CD14-positive monocyte (primary cell): ENCODE measurements at regions not wholly inside any gene's neighbourhood (a gene's known extent, or its start where the extent isn't known, plus 50 kb on each side); places are given as distances from the start of the nearest gene placed in this dataset.
A peak's percentile ranks its signal among the peaks of the same experiment; 100 is the strongest.

Experiments used
- DNase-seq, 3 donors: peaks; one replicate each; pipeline ENCODE4 v3.0.0-alpha.2; 2011 to 2022
- H2AFZ ChIP-seq: 2 replicates; pipeline ENCODE4 v1.6.0; 2012; ENCODE audit warnings: mild to moderate bottlenecking, low read depth, low read length, inconsistent platforms; ENCODE audit not compliant: insufficient read depth, poor library complexity, severe bottlenecking
- H3K27ac ChIP-seq, 2 donors: 1 replicate in 1 of 2; 2 replicates in 1 of 2; pipeline ENCODE4 v1.5.1; 2012 to 2013; ENCODE audit warnings: low read length in 2 of 2, control low read depth in 1 of 2, inconsistent platforms in 1 of 2, low read depth in 1 of 2, mild to moderate bottlenecking in 1 of 2
- H3K27me3 ChIP-seq, 2 donors: one replicate each; pipeline versions ENCODE4 v1.6.0 to v1.6.1; 2011 to 2013; ENCODE audit warnings: low read length in 2 of 2; ENCODE audit not compliant: control insufficient read depth in 2 of 2, insufficient read depth in 2 of 2
- H3K36me3 ChIP-seq, 2 donors: replicated peaks in 1 of 2; 1 replicate in 1 of 2; 2 replicates in 1 of 2; pipeline versions ENCODE4 v1.5.1 to v1.6.1; 2012 to 2013; ENCODE audit warnings: low read length in 2 of 2, control low read depth in 1 of 2, inconsistent platforms in 1 of 2, mild to moderate bottlenecking in 1 of 2; ENCODE audit not compliant: insufficient read depth in 2 of 2, control insufficient read depth in 1 of 2
- H3K4me1 ChIP-seq, 2 donors: 1 replicate in 1 of 2; 2 replicates in 1 of 2; pipeline versions ENCODE4 v1.5.1 to v1.6.1; 2012 to 2013; ENCODE audit warnings: low read length in 2 of 2, control low read depth in 1 of 2, inconsistent platforms in 1 of 2, mild to moderate bottlenecking in 1 of 2, moderate library complexity in 1 of 2; ENCODE audit not compliant: insufficient read depth in 2 of 2, control insufficient read depth in 1 of 2
- H3K4me2 ChIP-seq: replicated peaks from 2 replicates; pipeline ENCODE3; 2012; ENCODE audit warnings: low read length, moderate library complexity, mild to moderate bottlenecking; ENCODE audit not compliant: poor library complexity, severe bottlenecking; ENCODE audit errors: extremely low read depth
- H3K4me3 ChIP-seq, 3 experiments: fragments of 200-600 bp in 1 of 3; sonication (generic) in 1 of 3; replicated peaks in 1 of 3; 1 replicate in 2 of 3; 2 replicates in 1 of 3; pipeline ENCODE4 v1.5.1; 2011 to 2013; ENCODE audit warnings: low read length in 3 of 3, mild to moderate bottlenecking in 3 of 3, control low read depth in 2 of 3, low read depth in 2 of 3, inconsistent platforms in 1 of 3, moderate library complexity in 1 of 3
- H3K79me2 ChIP-seq: 2 replicates; pipeline ENCODE4 v1.6.0; 2012; ENCODE audit warnings: mild to moderate bottlenecking, control low read depth, inconsistent platforms, low read length, moderate library complexity; ENCODE audit not compliant: insufficient read depth
- H3K9ac ChIP-seq: 2 replicates; pipeline ENCODE4 v1.6.0; 2017; ENCODE audit warnings: low read length, mild to moderate bottlenecking; ENCODE audit not compliant: insufficient read depth, poor library complexity, severe bottlenecking
- H3K9me3 ChIP-seq, 2 donors: replicated peaks in 1 of 2; 1 replicate in 1 of 2; 2 replicates in 1 of 2; pipeline versions ENCODE4 v1.5.1 to v1.6.1; 2012 to 2013; ENCODE audit warnings: low read length in 2 of 2, control low read depth in 1 of 2; ENCODE audit not compliant: control insufficient read depth in 1 of 2, insufficient read depth in 1 of 2
- H4K20me1 ChIP-seq: 2 replicates; pipeline ENCODE4 v1.6.0; 2012; ENCODE audit warnings: mild to moderate bottlenecking, low read length, control low read depth, moderate library complexity; ENCODE audit not compliant: insufficient read depth
- H3K27ac Mint-ChIP-seq, 7 donors: one replicate each; pipeline ENCODE4 v1.8.0; 2020; ENCODE audit warnings: mild to moderate bottlenecking in 7 of 7, mixed read lengths in 7 of 7, moderate library complexity in 6 of 7, inconsistent platforms in 2 of 7
- H3K27me3 Mint-ChIP-seq, 3 donors: one replicate each; pipeline ENCODE4 v1.8.0; 2021 to 2022; ENCODE audit warnings: low read depth in 3 of 3, mild to moderate bottlenecking in 3 of 3, mixed read lengths in 3 of 3, moderate library complexity in 3 of 3, inconsistent platforms in 1 of 3
- H3K36me3 Mint-ChIP-seq, 2 donors: one replicate each; pipeline ENCODE4 v1.8.0; 2020; ENCODE audit warnings: mixed read lengths in 2 of 2, inconsistent platforms in 1 of 2, mild to moderate bottlenecking in 1 of 2
- H3K4me1 Mint-ChIP-seq: one replicate; pipeline ENCODE4 v1.8.0; 2020; ENCODE audit warnings: mild to moderate bottlenecking, mixed read lengths
- H3K4me3 Mint-ChIP-seq, 2 donors: one replicate each; pipeline ENCODE4 v1.8.0; 2020; ENCODE audit warnings: mild to moderate bottlenecking in 2 of 2, mixed read lengths in 2 of 2, moderate library complexity in 1 of 2
- H3K9me3 Mint-ChIP-seq, 7 donors: one replicate each; pipeline ENCODE4 v1.8.0; 2020 to 2022; ENCODE audit warnings: mixed read lengths in 7 of 7, mild to moderate bottlenecking in 6 of 7, moderate library complexity in 6 of 7, inconsistent platforms in 2 of 7
- WGBS: methylation state at CpG from one replicate; pipeline ENCODE4 v1.1.5; 2013; ENCODE audit warnings: missing lambda C conversion rate; ENCODE audit not compliant: insufficient coverage; 5-methylcytosine and 5-hydroxymethylcytosine counted together
- intact Hi-C, 2 donors: fragments of 100-400 bp; cut with micrococcal nuclease; formaldehyde crosslinking; loops; one replicate each; pipeline versions ENCODE4 v1.15.0 to v1.15.1; 2023
- TF ChIP-seq, protein P1 (sequence below): fragments of 200-600 bp; IDR thresholded peaks from one replicate; pipeline ENCODE4 v1.8.0; 2022; ENCODE audit warnings: antibody characterized with exemption, mild to moderate bottlenecking

DNA sequence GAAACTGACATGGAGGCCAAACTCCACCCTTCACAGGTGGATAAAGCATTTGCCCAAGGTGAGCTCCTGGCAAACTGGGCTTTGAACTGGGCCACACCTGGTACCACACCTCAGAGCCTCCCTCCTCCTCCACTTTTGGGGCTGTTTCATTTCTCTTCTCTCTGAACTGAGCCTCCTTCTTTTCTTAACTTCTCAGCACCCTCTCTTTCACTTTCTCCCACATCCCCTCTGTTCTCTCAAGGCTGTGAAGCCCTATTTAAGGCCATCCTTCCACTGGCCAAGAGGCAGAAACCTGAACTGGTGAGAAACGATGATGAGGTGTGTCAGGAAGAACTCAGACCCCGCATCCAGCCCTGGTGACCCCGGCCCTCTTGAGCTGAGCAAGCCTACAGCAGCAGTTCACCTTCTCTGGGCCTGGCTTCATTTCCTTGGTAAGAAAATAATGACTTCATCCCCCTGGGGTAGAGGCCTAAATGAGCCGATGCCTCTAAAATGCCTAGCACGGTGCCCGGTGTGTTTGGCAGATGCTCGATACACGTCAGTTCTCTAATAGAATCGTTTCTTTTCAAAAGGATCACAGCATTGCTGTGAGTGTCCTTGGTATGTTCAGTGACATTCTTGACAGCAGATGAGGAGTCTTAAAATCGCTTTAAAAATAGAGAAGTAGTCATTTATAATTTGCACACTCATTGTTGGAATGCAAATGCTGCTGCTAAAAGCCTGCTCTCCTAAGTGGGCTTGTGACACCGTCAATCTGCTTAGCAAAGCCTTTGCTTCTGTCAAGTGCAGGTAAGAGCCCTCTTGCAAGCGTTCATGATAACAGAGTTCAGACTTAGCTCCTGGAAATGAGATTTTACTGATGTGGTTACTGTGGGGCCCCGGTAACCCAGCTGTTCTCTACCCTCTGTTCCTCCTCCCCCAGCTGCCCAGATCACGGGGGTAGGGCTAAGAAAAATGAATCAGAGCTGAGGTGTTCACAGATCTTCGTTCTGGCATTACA lies 97.7 kb upstream of the ATP2B2 start:
- WGBS = 76% methylated on average over 8 of the region's 15 CpGs
- Histone ChIP-seq H3K9ac (no peak overlapping the region), H3K79me2 (no peaks in the 10 kb centered on the region), H3K27me3 (no peaks in the 10 kb centered on the region), H3K27ac (no peak overlapping the region), H4K20me1 (no peaks in the 10 kb centered on the region), H3K4me3 (no peak overlapping the region), H2AFZ (no peak overlapping the region), H3K4me2 (no peak overlapping the region), H3K9me3 (no peaks in the 10 kb centered on the region), H3K4me1 (no peaks in the 10 kb centered on the region), H3K36me3 (no peaks in the 10 kb centered on the region)
- no peak for DNase-seq
- Mint-ChIP-seq H3K9me3 (no peaks in the 10 kb centered on the region), H3K4me1 (peaks cover 4% of the 10 kb centered on the region), H3K27ac (no peak overlapping the region), H3K4me3 (peak overlapping the region in 1 of 2 donors; percentile 18), H3K27me3 (peaks cover 4 to 13% (median 5%) of the 10 kb centered on the region in 3 donors), H3K36me3 (no peaks in the 10 kb centered on the region)
- intact Hi-C loops = no loop called here
- TF ChIP-seq, protein P1, sequence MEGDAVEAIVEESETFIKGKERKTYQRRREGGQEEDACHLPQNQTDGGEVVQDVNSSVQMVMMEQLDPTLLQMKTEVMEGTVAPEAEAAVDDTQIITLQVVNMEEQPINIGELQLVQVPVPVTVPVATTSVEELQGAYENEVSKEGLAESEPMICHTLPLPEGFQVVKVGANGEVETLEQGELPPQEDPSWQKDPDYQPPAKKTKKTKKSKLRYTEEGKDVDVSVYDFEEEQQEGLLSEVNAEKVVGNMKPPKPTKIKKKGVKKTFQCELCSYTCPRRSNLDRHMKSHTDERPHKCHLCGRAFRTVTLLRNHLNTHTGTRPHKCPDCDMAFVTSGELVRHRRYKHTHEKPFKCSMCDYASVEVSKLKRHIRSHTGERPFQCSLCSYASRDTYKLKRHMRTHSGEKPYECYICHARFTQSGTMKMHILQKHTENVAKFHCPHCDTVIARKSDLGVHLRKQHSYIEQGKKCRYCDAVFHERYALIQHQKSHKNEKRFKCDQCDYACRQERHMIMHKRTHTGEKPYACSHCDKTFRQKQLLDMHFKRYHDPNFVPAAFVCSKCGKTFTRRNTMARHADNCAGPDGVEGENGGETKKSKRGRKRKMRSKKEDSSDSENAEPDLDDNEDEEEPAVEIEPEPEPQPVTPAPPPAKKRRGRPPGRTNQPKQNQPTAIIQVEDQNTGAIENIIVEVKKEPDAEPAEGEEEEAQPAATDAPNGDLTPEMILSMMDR = no peak

DNA sequence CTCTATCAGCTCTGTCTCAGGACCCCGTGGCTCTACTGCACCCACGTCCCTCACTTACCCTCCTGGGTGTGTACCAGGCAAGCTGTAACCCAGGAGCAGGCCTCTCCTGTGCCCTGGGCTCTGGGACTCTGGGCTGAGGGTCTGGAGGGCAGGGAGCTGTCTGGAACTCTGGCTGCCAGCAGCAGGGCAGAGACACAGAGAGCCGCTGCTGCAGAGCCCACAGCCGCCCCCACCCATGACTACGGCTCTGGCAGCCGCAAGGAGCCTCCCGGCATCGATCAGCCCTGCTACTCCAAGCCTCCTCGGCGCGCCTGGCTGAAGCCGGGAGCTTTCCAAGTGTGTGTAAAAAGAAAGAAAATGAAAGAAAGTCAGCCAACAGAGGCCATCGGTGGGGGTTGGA lies 103.7 kb upstream of the ATP2B2 start:
- Mint-ChIP-seq H3K36me3 (no peaks in the 10 kb centered on the region), H3K27ac (no peak overlapping the region), H3K27me3 (peaks cover 8 to 15% (median 12%) of the 10 kb centered on the region in 3 donors), H3K9me3 (peaks cover 13 to 22% (median 18%) of the 10 kb centered on the region in 7 donors), H3K4me3 (no peak overlapping the region), H3K4me1 (no peaks in the 10 kb centered on the region)
- 77% methylated on average over 5 of the region's 13 CpGs for WGBS
- peaks cover 19% of the 10 kb centered on the region in 2 donors for H3K9me3 ChIP-seq
- H2AFZ ChIP-seq = no peak overlapping the region
- H3K27ac ChIP-seq = no peak overlapping the region
- DNase-seq = no peak
- H3K4me2 ChIP-seq = no peak overlapping the region
- TF ChIP-seq, protein P1 = no peak
- H3K4me1 ChIP-seq = no peaks in the 10 kb centered on the region
- H3K9ac ChIP-seq = no peak overlapping the region
- intact Hi-C loops = no loop called here
- H3K36me3 ChIP-seq = no peaks in the 10 kb centered on the region
- no peaks in the 10 kb centered on the region for H3K79me2 ChIP-seq
- no peaks in the 10 kb centered on the region for H4K20me1 ChIP-seq
- no peak overlapping the region for H3K4me3 ChIP-seq
- H3K27me3 ChIP-seq = no peaks in the 10 kb centered on the region
